ENCODE measurements at regions not wholly inside any gene's neighbourhood (a gene's known extent, or its start where the extent isn't known, plus 50 kb on each side); places are given as distances from the start of the nearest gene placed in this dataset.

DNA sequence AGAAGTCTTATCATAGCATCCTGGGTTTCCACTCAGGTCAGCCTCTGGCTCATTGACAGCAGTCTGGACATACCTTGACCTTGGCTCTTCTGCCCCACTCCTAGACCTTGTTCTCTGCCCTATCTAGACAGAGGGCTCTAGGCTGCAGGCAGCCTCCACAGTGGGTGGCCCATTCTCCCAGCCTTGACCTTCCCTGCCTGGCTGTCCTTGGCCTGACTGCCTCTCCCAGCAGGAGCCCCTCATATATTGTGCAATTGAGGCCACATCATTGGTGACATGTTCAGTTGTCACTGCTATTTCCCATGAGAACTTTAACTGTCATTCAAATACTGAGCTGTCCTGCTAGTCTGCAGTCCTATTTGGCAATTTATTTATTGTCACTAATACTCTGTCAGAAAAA, 503.4 kb downstream of the PLXNA4 start:
- no peak for DNase-seq (ENCODE audit: low read depth)

DNA sequence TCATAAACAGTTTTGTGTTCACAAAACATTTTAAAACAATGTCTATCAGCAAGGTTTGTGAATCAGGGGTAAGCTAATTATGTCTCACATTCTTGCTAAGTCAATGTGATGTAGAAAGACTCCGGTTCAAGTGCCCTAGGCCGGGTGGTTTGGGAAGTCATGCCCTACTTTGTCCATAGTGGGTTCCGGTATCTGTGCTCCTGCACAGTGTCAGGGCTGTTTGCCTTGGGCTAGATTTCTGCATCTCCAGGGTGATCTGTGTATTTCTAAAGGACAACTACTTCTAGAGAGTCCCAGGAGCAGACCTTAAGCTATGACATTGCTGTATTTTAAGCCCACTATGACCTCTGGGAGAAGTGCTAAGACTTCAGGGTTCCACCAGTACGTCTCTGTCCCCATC, 504.1 kb downstream of the PLXNA4 start:
- no peak for DNase-seq (ENCODE audit: low read depth)

DNA sequence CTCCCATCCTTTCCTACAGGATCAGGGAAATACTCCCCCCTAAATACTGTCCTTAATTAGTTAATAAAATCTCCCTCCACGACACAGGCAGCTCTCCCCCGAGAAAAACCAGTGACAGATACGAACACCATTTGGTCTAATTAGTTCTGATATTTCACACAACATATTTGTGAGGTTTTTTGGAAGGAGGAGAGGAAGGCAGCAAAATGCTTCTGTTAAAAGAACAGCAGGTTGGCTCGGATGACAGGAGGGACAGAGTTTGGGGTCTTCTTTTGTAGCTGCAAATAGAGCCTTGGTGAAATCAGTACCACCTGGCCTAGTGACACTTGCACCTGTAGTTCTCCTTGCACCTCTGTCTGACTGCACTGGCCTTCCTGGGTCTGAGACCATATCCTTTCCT, 507.0 kb downstream of the PLXNA4 start:
- DNase-seq (ENCODE audit: low read depth): no peak

DNA sequence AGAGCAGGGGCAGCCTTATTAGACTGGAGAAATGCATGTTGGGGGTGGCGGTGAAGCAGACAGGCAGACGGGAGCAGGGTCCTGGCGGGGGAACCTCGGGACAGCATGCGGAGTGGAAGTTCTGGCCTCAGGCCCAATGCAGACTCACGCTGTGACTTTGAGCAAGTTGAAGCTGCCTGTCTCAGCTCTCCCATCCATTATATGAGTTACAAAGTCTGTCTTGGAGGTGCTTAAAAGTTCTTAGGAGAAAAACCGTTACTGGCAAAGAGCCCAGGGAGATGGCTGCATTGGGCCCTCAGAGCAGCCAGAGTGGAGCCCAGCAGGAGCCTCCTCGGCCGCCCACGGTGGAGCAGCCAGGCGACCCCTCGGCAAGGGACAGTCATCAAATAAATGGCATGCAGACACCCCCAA, 509.5 kb downstream of the PLXNA4 start:
- no peak for DNase-seq (ENCODE audit: low read depth)

DNA sequence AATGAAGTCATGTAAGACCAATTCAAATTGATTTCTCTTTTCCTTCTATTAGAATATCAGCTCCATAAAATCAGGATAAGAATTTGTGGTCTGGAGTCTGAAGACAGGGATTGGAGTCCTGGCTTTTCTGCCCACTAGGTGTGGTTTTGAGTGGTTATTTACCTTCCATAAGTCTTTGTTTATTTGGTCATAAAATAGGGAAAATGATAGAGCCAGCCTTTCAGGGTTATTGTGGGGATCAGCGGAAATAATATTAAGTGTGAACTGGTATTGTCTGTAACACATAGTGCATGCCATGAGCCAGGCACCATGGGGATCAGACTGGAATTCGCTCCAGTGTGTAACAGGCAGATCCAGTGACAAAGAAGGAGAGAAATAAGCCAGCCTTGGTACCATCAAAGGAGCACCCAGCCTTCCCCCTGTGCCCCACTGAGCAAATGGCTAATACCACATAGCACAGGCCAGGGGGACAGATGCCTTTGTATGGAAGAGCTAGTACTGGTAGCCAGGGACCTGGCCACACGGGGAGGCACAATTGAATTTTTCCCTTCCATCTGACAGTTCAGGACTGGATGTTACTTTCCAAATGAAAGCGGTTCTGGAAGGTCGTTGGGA, 509.7 kb upstream of the PODXL start:
- DNase-seq (ENCODE audit: low read depth): no peak

DNA sequence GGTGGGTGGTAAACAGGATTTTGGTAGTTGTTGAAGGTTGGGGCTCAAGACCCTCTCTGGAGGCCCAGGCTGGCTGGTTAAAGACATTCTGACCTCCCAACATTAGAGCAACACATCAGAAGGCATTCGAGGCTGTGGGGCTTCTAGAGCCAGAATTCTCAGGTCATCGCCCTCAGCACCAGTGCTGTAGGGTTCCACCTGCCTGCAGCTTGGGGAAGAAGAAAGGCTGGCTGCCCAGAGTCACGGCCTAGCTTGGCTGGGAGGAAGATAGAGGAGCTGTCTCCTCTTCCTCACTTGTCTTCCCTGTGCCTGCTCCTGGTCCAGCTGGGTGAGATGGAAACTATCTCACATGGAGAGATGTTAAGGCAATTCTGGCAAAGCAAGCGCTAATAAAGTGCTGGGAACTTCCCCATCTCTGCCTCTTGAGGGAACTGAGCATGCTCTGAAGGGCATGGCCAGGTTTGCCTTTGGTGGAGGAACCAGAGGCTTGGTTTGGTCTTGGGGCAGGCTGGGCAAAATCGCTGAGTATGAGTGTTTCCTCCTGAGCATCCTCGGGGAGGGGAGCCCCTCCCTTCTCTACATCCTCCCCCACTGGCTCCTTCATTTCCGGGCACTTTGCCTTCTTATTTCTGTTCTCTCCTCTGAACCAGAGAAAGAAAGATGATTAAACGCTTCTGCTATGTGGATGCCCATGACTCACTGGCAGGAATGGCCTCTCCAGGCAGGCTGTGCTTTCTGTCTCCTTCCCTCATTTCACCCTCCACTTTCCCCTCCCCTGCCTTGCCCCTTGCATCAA, 509.0 kb upstream of the PODXL start:
- DNase-seq (ENCODE audit: low read depth): no peak

DNA sequence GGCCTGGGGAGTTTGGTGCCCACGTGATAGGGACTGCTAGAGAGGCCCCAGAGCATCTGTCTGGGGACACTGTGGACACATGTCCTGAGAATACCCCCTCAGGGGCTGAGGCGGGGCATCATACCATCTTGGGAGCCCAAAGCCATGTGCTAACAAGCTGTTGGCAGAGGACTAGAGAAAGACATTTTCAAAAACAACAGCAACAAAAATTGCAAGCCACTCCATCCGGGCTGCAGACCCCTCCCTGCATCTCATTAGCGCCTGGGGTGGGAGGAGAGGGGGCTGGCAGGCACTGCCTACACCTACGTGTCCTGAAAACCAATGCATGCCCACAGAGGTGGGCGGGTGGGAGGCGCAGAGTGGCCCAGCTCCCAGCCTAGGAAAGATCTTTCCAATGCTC, 507.4 kb upstream of the PODXL start:
- DNase-seq (ENCODE audit: low read depth): no peak

DNA sequence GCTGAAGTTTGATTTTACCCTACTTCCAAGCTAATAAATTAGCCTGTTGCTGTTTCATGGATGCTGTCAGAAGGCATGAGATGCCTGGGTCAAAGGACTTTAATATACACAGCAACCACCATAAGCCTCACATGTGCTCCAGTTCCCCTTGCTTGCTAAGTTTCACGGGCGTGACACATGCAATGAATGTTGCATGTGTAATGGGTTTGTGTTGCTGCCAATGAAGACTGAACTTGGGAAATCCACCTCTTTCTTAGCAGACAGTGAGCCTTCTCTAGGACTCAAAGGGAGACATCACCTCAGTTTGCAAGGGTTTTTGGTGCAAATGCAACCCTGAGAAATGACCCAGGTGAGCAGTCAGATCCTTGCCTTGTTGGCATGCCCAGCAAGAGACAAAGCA, 505.5 kb upstream of the PODXL start:
- DNase-seq (ENCODE audit: low read depth): no peak

DNA sequence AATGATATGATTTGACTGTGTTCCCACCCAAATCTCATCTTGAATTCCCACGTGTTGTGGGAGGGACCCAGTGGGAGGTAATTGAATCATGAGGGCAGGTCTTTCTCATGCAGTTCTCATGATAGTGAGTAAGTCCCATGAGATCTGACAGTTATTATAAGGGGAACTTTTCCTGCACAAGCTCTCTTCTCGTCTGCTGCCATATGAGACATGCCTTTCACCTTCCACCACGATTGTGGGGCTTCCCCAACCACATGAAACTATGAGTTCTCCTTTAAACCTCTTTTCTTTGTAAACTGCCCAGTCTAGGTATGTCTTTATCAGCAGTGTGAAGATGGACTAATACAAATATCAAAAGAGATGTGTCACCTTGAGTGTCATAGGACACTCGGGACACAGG, 502.7 kb upstream of the PODXL start:
- DNase-seq (ENCODE audit: low read depth): no peak

DNA sequence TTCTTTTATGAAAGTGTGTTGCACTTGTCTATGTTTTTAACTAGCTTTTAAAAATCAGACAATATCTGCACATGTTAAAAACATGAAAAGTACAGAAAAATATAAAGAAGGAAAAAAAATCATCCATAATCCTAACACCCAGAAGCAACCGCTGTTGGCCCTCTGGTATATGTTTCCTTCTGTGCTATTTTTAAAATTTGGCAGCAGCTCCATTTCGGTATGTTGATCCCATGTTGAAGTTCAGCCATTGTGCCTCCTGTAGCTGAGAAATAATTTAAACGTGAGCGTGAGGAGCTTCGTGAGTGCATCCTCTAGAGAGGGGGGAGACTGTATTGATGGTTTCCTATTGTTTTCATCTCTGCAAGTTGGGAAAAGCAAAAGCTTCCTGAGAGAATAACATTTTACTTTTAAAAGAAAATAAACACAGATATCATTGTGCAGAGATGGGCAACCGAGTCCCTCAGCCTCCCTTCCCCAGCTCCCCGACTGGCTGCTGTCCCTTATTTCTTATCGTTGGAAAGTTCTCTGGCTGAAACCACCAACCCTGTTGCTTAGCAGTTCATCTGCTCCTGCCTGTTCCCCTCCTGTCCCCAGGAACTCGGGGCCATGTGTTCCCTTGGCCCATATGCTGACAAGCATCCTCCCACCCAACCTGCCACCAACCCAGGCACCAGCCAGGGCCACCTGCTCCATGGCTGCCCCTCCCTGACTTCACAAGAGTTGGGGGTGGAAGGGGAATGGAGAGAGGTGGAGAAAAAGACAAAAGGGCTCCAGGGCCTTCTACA, 499.1 kb upstream of the PODXL start:
- DNase-seq (ENCODE audit: low read depth): no peak

DNA sequence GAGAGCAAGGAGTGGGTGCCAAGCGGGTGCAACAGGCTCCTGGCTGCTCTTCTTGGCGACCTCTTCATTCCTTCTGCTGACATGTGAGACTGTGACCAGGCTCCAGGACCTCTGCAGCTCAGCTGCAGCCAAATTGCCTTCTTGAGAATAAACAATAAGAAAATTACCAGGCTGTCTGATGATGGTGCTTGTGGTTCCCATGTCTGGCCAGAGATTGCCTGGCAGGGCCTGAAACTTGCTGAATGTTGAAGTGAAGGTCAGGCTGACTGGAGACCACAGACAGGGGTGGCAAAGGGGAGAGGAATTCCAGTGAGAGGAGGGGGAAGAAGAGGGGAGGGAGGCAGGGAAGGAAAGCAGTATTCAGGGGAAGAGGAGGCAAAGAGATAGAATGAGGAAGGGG, 497.4 kb upstream of the PODXL start:
- DNase-seq (ENCODE audit: low read depth): no peak

DNA sequence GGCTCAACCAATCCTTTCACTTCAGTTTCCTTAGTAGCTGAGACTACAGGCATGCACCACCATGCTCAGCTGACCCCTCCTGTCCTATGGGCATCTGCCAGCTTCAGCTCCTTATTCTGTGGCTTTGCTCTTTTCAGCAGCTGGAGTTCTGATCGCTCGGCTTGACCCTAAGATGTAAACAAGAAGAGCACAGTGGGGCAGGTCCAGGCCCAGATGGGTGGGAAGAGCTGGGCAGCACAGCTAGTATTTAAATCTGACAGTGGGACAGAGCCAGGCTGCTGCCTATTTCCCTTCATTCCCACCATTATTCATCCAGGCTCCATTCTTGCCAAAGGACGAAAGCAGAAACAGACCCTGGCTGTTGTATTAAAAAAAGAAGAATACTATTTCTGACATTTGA, 494.9 kb upstream of the PODXL start:
- no peak for DNase-seq (ENCODE audit: low read depth)

DNA sequence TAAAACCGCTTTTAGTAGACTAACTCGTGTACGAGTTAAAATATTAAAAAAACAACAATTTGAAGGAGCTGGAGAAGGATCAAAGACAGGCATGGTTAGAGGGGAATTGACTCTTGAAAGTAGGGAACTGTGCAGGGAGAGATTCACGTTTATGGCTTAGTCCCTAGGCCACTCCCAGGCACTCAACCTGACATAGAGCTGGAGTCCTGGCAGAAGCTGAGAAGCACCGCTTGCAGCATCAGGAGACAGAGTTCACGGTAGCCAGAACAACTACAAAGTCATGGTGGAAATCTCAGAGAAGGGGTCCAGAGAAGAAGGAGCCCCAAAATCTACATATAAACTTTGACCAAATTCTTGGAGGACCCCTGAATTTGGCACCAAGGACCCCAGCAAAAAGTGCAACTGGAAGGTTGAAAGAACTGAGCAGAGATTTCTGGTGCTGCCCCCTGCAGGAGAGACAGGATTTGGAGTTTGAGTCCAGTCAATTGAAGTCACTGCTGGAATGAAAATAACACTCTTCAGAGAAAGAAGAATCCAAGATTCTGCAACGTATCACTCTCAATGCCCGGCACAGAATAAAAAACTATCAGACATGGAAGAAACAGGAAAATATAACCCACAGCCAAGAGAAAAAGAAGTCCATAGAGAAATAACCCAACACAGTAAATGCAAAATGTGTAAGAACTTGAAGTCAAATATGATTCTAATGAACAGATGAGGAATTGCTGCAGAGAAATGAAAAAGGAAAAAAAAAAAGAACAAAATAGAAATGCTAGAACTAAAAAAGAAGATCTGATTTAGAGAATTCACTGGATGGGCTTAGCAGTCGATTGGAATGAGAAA, 493.3 kb upstream of the PODXL start:
- no peak for DNase-seq (ENCODE audit: low read depth)

DNA sequence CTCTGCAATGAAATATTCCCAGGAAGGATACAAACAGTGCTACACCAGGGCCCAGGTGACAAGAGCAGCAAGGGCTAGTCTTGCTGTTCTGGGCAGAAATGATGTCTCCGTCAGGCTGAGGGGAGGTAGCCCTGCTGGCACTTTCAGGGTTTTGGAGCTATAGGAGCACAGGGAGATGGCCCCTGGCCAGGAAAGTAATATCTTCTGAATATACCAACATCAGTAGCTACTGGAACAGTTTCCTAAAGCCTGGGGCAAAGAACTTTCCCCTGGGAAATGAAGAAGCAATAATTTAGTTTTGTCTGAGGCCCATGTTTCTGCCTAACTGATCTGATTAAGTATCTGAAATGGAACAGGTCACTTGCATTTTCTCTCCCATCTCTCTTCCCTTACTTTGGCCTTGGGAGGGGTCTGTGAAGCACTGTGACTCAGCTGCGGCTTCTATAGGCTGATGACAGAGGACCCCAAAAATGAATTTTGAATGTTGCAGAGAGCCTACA, 489.1 kb upstream of the PODXL start:
- no peak for DNase-seq (ENCODE audit: low read depth)

DNA sequence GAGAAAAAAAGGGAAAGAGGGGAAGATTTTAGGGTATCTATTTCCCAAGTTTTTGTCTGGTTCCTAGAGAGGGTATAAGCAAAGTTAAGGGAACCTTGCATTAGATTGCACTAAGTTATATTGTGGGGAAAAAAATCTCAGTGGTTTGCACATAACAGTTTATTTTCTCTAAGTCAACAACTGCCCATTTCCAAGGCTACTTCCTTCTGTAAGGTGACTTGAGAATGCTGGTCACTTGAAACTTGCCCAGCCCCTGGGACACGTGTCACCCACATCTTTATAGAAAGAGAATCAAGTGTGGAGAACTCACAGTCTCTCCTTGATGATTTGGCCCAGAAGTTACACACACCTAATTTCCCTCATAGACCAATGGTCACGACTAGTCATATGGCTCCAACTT, 488.6 kb upstream of the PODXL start:
- no peak for DNase-seq (ENCODE audit: low read depth)

DNA sequence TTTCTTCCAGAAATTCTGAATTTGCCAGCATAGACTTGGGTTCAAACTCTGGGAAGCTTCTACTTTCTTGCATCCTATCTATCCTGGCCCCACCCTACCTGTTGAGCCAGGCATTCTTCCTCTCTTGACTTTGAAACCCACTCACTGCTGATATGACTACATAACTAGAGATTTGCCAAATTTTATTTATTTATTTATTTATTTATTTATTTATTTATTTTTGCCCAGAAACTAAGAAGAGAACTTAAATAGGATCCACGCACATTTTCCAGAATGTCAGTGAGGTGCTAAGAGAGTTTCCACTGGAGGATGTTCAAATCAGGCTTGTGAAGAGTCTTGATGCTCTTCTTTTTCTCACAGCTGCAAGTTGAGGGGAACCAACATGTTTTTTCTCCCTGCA, 487.8 kb upstream of the PODXL start:
- no peak for DNase-seq (ENCODE audit: low read depth)

DNA sequence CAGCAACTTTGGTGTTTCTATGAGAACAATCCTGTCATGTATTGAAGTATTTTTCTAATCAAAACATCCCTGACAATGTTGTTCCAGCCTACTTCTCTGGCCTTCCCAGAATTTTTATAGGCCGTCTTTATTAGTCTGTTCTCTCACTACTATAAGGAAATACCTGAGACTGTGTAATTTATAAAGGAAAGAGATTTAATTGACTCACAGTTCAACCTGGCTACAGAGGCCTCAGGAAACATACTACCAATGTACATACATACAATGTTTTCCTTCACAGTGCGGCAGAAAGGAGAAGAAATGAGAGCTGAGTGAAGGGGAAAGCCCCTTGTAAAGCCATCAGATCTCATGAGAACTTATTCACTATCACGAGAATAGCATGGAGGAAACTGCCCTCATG, 484.7 kb upstream of the PODXL start:
- DNase-seq (ENCODE audit: low read depth): no peak

DNA sequence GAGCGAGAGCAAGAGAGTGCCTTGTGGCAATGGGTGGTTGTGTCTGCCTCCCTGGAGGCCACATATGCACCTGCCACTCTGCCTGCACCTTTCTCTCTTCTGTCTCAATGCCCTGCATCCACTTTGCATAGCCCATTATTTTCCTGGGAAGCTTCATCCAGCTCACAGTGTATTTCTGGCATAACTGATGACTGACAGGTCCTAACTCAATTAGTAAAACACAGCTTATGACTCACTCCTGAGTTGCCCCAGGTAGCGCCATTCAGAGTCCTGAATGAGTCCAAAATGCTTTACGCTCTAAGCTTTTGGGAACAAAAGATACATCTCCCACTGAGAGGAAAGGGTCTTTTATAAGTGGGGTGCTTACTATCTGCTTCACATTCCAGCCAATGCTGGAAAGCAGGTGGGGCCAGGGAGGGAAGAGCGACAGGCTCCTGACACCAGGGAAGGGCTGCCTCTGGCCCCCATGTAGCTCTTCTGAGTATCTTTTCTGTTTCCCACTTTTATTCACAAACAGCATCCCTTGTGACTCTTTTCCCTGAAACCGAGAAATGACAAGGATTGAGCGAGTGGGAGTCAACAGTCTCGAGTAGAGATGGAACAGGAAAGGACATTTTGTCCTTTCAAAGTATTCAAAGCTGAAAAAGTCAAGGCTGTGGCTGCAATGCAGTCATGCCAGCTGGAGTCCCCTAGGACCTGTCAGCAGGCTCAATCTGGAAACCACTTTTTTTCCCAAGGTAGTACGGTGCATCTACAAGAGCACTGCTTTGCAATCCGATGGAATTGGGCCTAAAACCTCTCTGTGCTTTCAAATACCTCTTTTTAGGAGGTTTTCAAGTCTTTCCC, 479.3 kb upstream of the PODXL start:
- no peak for DNase-seq (ENCODE audit: low read depth)

DNA sequence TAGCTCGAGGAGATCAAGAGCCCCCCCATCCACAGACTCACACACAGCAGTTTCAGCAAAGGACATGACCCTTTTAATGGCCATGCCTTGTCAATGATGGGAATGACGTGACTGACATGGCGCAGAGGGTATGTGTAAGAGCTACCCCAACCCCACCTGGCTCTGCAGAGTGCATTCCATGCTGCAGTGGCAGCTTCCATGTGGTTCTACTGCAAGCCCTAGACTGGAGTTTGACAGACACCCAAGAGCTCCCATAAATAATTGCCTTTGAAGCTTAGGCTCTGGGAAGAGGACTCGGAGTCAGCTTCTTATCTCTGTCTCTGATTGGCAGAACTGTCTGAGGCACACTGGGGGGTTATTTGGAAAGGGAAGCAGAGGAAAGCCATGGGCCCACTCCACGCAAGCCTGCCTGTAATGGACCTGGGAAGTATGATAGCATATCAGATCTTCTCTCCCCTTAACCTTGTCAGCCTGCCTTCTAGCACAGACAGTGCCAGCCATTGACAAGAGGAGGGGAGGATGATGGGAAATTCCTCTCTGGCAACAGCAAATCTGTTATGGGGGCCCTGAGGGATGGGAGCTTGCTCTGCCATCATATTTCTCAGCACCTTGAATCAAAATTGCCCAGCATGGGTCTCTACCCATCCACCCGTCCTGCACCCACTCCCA, 478.5 kb upstream of the PODXL start:
- no peak for DNase-seq (ENCODE audit: low read depth)

DNA sequence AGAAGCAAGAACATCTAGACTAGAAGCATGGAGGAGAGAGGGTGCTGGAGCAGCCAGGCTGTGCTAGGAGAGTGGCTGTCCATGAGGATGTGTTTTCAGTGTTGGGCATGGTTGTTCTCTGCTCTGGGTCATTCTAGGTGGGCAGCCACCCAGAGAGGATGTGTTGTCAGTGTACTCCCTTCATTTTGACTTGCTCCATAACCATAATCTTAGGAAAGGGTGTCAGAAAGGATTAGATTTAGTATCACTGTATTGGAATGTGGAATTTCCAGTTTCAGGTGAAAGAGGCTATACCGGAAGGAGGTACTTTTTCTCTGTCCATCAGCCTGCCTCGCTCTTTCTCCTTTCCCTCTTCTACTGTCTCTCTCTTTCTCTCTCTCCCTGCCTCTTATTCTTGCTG, 474.5 kb upstream of the PODXL start:
- DNase-seq (ENCODE audit: low read depth): no peak
